Left lung (tissue), 4 donors: ENCODE measurements at regions not wholly inside any gene's neighbourhood (a gene's known extent, or its start where the extent isn't known, plus 50 kb on each side); places are given as distances from the start of the nearest gene placed in this dataset.

ENCODE experiments used
- ATAC-seq: fragments of 200-7000 bp; cut with Tn5 transposase; one replicate; pipeline ENCODE4 v1.9.1; 2020; ENCODE audit warnings: moderate library complexity
- DNase-seq, 4 donors: peaks; one replicate each; pipeline ENCODE4 v3.0.0-alpha.2; 2013 to 2020
- H3K27ac ChIP-seq, 2 donors: fragments of 200-600 bp; sonication (generic) in 1 of 2; one replicate each; pipeline versions ENCODE4 v1.5.0 to v1.8.0; 2020 to 2021
- H3K27me3 ChIP-seq, 2 donors: fragments of 200-600 bp; sonication (generic) in 1 of 2; one replicate each; pipeline versions ENCODE4 v1.5.0 to v1.8.0; 2020 to 2021
- H3K36me3 ChIP-seq, 2 donors: fragments of 200-600 bp; sonication (generic) in 1 of 2; one replicate each; pipeline versions ENCODE4 v1.5.0 to v1.8.0; 2020 to 2021
- H3K4me1 ChIP-seq, 2 donors: fragments of 200-600 bp; one replicate each; pipeline ENCODE4 v1.8.0; 2021
- H3K4me3 ChIP-seq, 2 donors: fragments of 200-600 bp; sonication (generic) in 1 of 2; one replicate each; pipeline versions ENCODE4 v1.5.0 to v1.8.0; 2020 to 2021; ENCODE audit warnings: mild to moderate bottlenecking in 1 of 2
- H3K9me3 ChIP-seq, 2 donors: fragments of 200-600 bp; sonication (generic) in 1 of 2; one replicate each; pipeline versions ENCODE4 v1.5.0 to v1.8.0; 2020 to 2021
- intact Hi-C, 2 donors: fragments of 100-400 bp; cut with DNase I; formaldehyde crosslinking; loops; one replicate each; pipeline versions ENCODE4 v1.11.2 to v1.14.2; 2022
- TF ChIP-seq, protein P1 (sequence below), 2 donors: fragments of 200-600 bp; sonication (generic) in 1 of 2; IDR thresholded peaks; one replicate each; pipeline versions ENCODE4 v1.5.0 to v1.8.0; 2021; ENCODE audit warnings: antibody characterized with exemption in 2 of 2
- donor health status: DM: no; HTN: yes; CAD: no.
- donor health status: DM: no; HTN: no; CAD: no.

DNA sequence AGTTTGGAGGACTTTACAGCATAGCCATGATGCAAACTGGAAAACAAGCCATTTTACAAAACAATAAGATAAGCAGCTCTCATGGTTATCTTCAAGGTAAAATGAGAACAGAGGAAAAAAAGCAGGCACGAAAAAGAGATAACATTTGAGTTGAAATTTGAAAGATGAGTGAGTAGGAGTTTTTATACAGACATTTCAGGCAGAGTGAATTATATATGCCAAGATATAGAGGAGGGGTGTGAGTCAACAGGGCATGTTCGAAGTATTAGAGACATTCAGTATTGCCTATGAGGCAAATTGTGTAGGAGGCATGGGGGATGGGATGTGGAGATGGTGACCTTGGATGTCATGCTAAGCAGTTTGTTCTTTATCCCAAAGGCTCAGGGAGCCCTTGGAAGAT is 240.5 kb upstream of the MAN1A1 start:
- no peaks in the 10 kb centered on the region for H3K36me3 ChIP-seq
- DNase-seq (no peak), ATAC-seq (no peak)
- no peak overlapping the region for H3K4me3 ChIP-seq
- no peaks in the 10 kb centered on the region for H3K9me3 ChIP-seq
- H3K27me3 ChIP-seq: no peaks in the 10 kb centered on the region
- H3K27ac ChIP-seq: no peak overlapping the region
- no peaks in the 10 kb centered on the region for H3K4me1 ChIP-seq
- intact Hi-C loops: no loop called here
- TF ChIP-seq, protein P1, sequence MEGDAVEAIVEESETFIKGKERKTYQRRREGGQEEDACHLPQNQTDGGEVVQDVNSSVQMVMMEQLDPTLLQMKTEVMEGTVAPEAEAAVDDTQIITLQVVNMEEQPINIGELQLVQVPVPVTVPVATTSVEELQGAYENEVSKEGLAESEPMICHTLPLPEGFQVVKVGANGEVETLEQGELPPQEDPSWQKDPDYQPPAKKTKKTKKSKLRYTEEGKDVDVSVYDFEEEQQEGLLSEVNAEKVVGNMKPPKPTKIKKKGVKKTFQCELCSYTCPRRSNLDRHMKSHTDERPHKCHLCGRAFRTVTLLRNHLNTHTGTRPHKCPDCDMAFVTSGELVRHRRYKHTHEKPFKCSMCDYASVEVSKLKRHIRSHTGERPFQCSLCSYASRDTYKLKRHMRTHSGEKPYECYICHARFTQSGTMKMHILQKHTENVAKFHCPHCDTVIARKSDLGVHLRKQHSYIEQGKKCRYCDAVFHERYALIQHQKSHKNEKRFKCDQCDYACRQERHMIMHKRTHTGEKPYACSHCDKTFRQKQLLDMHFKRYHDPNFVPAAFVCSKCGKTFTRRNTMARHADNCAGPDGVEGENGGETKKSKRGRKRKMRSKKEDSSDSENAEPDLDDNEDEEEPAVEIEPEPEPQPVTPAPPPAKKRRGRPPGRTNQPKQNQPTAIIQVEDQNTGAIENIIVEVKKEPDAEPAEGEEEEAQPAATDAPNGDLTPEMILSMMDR (IDR thresholded peaks at IDR 0.05): no peak

DNA sequence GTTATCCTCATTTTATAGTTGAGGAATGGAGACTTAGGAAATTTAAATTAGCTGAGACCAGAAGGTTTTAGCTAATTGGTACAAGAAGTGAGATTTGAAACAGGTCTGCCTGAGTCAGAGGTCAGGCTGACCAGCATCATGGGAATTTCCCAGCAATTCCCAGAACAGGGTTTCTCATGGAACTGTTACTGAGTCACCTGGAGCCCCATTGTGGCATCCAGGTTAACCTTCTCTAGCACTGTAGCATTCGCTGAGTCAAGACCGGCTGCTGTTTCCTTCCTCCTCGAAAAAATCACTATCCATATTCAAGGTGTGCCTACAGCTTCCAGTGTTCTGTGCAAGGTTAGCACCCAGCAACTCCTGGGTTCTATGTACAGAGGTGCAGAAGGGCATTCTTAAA is 238.0 kb upstream of the MAN1A1 start:
- H3K27me3 ChIP-seq: no peaks in the 10 kb centered on the region
- no peaks in the 10 kb centered on the region for H3K4me1 ChIP-seq
- no peak for ATAC-seq
- H3K4me3 ChIP-seq: no peak overlapping the region
- H3K9me3 ChIP-seq: no peaks in the 10 kb centered on the region
- DNase-seq: no peak
- TF ChIP-seq, protein P1 (IDR thresholded peaks at IDR 0.05): no peak
- H3K27ac ChIP-seq: no peak overlapping the region
- intact Hi-C loops: no loop called here
- H3K36me3 ChIP-seq: no peaks in the 10 kb centered on the region

DNA sequence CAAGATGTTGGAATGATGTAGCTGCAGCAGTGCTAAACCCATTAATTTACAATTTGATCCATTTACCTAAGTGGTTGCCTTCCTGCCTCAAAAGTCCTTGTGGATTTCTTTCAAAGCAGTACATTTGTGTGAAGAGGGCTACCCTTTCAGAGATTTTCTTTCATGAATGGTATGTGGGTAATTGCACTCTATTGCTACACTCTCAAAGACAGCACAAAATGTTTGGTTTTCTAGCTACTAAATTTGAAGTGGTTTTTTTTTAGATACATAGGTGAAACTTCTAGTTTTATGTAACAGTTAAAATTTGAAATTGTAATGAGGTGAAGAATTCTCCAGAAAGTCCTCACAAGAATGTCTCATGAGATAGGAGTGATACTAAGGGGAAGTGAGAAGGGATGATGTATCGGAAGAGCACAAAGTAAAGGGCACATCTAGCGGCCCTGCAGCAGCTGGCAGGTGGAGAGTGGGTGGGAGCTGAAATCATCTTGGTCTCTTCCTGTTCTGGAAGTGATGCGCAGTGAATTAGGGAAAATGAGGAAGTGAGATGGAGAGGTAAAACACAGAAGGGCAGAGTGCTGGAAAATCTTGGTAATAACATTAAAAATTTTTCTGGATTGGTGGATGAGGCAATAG is 236.8 kb upstream of the MAN1A1 start:
- no peaks in the 10 kb centered on the region for H3K4me1 ChIP-seq
- no peaks in the 10 kb centered on the region for H3K36me3 ChIP-seq
- DNase-seq (no peak), ATAC-seq (no peak)
- intact Hi-C loops: no loop called here
- H3K27me3 ChIP-seq: no peaks in the 10 kb centered on the region
- no peak overlapping the region for H3K27ac ChIP-seq
- H3K4me3 ChIP-seq: no peak overlapping the region
- no peaks in the 10 kb centered on the region for H3K9me3 ChIP-seq
- TF ChIP-seq, protein P1 (IDR thresholded peaks at IDR 0.05): no peak

DNA sequence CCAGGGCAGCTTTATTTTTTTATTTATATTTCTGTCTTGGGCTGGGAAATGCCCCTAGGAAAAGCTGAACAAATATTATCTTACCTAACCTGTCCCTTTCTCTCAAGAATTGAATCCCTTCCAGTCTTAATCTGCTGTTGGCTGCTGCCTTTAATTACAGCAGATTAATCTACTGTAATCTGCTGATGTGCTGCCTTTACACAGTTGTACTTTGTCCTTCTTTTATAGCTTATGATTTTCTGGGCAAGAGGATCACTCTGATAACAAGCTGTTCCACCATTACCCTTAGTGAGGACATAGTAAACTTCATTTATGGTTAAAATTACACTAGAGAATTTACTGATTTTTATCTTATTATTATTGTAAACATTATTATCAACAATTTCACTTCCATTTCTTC is 234.5 kb upstream of the MAN1A1 start:
- TF ChIP-seq, protein P1 (IDR thresholded peaks at IDR 0.05): no peak
- Histone ChIP-seq H3K27ac (no peak overlapping the region), H3K4me3 (no peak overlapping the region), H3K27me3 (no peaks in the 10 kb centered on the region), H3K4me1 (no peaks in the 10 kb centered on the region), H3K9me3 (peaks cover 0 to 4% of the 10 kb centered on the region in 2 donors), H3K36me3 (no peaks in the 10 kb centered on the region)
- ATAC-seq: no peak
- DNase-seq: no peak
- intact Hi-C loops: no loop called here

DNA sequence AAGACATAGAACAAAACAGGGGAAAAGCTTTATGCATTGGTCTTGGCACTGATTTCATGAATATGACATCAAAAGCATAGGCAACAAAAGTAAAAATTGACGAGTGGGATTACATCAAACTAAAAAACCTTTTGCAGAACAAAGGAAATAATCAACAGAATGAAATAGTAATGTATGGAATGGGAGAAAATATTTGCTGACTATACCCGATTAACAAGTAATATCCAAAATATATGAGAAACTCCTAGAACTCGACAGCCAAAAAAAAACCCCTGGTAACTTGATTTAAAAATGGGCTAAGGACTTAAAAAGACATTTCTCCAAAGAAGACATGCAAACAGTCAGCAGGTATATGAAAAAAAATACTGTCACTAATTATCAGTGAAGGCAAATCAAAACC is 231.7 kb upstream of the MAN1A1 start:
- H3K27ac ChIP-seq: no peak overlapping the region

More for the DNA sequence above, 231.7 kb upstream of the MAN1A1 start:
- no peak overlapping the region for H3K4me3 ChIP-seq
- TF ChIP-seq, protein P1 (IDR thresholded peaks at IDR 0.05): no peak
- DNase-seq (no peak), ATAC-seq (no peak)
- H3K4me1 ChIP-seq: no peaks in the 10 kb centered on the region
- H3K9me3 ChIP-seq: peaks cover 0 to 23% of the 10 kb centered on the region in 2 donors
- intact Hi-C loops: no loop called here
- no peaks in the 10 kb centered on the region for H3K36me3 ChIP-seq
- no peaks in the 10 kb centered on the region for H3K27me3 ChIP-seq
